ENCODE measurements at regions not wholly inside any gene's neighbourhood (a gene's known extent, or its start where the extent isn't known, plus 50 kb on each side); places are given as distances from the start of the nearest gene placed in this dataset.

DNA sequence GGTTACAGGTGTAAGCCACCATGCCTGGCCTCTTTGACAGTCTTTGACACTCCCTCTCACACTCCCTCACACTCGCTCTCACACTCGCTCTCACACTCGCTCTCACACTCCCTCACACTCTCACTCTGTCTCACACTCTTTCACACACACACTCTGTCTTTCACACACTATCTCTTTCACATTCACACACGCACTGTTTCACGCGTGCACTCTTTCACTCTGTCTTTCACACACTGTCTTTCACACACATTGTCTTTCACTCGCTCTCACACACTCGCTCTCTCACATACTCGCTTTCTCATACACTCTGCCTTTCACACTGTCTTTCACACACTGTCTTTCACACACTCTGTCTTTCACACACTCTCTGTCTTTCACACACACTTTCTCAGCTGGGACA lies 167.1 kb upstream of the CXCL13 start:
- no peaks in the 10 kb centered on the region for H3K4me1 Mint-ChIP-seq (ENCODE audit: low read depth, unreplicated experiment)
- Histone ChIP-seq H3K4me3 (ENCODE audit: low read depth, low read length) (no peak overlapping the region), H3K4me1 (no peaks in the 10 kb centered on the region), H3K36me3 (ENCODE audit: control insufficient read depth, insufficient read depth, low read length) (no peaks in the 10 kb centered on the region), H3K9me3 (no peaks in the 10 kb centered on the region), H3K27me3 (replicated peaks; ENCODE audit: control insufficient read depth, insufficient read depth, low read length) (no peaks in the 10 kb centered on the region)
- TF ChIP-seq, protein P1, sequence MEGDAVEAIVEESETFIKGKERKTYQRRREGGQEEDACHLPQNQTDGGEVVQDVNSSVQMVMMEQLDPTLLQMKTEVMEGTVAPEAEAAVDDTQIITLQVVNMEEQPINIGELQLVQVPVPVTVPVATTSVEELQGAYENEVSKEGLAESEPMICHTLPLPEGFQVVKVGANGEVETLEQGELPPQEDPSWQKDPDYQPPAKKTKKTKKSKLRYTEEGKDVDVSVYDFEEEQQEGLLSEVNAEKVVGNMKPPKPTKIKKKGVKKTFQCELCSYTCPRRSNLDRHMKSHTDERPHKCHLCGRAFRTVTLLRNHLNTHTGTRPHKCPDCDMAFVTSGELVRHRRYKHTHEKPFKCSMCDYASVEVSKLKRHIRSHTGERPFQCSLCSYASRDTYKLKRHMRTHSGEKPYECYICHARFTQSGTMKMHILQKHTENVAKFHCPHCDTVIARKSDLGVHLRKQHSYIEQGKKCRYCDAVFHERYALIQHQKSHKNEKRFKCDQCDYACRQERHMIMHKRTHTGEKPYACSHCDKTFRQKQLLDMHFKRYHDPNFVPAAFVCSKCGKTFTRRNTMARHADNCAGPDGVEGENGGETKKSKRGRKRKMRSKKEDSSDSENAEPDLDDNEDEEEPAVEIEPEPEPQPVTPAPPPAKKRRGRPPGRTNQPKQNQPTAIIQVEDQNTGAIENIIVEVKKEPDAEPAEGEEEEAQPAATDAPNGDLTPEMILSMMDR (IDR thresholded peaks at IDR 0.05; ENCODE audit: insufficient read depth in 1 of 2, low read depth in 1 of 2, low read length in 1 of 2, severe bottlenecking in 1 of 2, unreplicated experiment in 1 of 2), result no peak
- intact Hi-C loops (cut with micrococcal nuclease; ENCODE audit: unreplicated experiment), result no loop called here
- H3K36me3 Mint-ChIP-seq (ENCODE audit: insufficient read depth, unreplicated experiment), result no peaks in the 10 kb centered on the region
- CTCF ChIA-PET, result no interaction called here
- H3K4me3 Mint-ChIP-seq (ENCODE audit: unreplicated experiment), result no peak overlapping the region
- no TSS peak for BruUV-seq (replicated peaks)
- H3K27ac Mint-ChIP-seq (ENCODE audit: unreplicated experiment), result no peak overlapping the region
- DNase-seq, result no peak
- peaks cover 3% of the 10 kb centered on the region for H3K27me3 Mint-ChIP-seq (ENCODE audit: insufficient read depth, unreplicated experiment)
- POLR2A ChIA-PET, result no interaction called here
- H3K9me3 Mint-ChIP-seq (ENCODE audit: unreplicated experiment), result no peaks in the 10 kb centered on the region

DNA sequence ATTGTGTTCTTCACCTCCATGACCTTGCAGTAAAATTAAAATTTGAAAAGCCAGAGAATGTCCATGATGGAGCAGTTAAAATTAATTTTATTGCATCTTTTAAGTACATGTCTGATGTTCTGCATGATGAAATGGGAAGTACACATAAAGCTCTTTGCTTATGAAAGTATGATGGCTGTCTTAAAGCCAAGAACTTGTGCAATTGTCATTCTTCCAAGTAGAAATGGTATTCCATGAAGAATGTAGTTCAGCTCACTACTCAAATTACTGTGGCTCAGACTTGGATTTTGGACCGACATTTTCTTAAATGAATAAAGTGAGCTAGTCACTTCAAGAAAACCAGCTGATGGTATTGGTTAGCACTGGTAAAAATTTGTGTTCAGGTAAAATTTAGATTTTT lies 161.7 kb upstream of the CXCL13 start:
- no TSS peak for BruUV-seq (replicated peaks)
- Histone ChIP-seq H3K9me3 (no peaks in the 10 kb centered on the region), H3K4me3 (ENCODE audit: low read depth, low read length) (no peak overlapping the region), H3K4me1 (no peaks in the 10 kb centered on the region), H3K27me3 (replicated peaks; ENCODE audit: control insufficient read depth, insufficient read depth, low read length) (no peaks in the 10 kb centered on the region), H3K36me3 (ENCODE audit: control insufficient read depth, insufficient read depth, low read length) (no peaks in the 10 kb centered on the region)
- no peak for DNase-seq
- intact Hi-C loops (cut with micrococcal nuclease; ENCODE audit: unreplicated experiment), result no loop called here
- no peaks in the 10 kb centered on the region for H3K9me3 Mint-ChIP-seq (ENCODE audit: unreplicated experiment)
- no peak overlapping the region for H3K4me3 Mint-ChIP-seq (ENCODE audit: unreplicated experiment)
- no peaks in the 10 kb centered on the region for H3K36me3 Mint-ChIP-seq (ENCODE audit: insufficient read depth, unreplicated experiment)
- H3K27me3 Mint-ChIP-seq (ENCODE audit: insufficient read depth, unreplicated experiment), result peaks cover 9% of the 10 kb centered on the region
- no peaks in the 10 kb centered on the region for H3K4me1 Mint-ChIP-seq (ENCODE audit: low read depth, unreplicated experiment)
- POLR2A ChIA-PET, result no interaction called here
- CTCF ChIA-PET, result no interaction called here
- no peak overlapping the region for H3K27ac Mint-ChIP-seq (ENCODE audit: unreplicated experiment)
- TF ChIP-seq, protein P1 (IDR thresholded peaks at IDR 0.05; ENCODE audit: insufficient read depth in 1 of 2, low read depth in 1 of 2, low read length in 1 of 2, severe bottlenecking in 1 of 2, unreplicated experiment in 1 of 2), result no peak

DNA sequence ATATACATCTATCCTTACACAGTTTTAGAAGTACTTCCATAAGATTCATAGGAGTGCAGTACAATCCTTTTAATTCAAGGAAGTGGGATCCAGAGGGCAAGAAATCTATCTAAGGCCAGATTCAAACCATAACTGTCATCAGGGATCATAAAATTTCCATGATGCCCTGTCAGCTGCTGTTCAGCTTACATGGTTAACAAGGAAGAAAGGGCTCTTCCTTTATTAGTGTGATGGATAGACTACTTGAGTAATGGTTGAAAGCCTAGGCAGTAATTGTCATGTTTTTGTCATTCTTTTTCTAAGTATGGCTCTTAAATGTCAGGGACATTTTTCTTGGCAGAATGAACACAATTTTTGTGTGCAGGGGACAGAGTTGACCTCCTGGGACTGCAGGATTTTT lies 159.8 kb upstream of the CXCL13 start:
- Histone ChIP-seq H3K4me1 (no peaks in the 10 kb centered on the region), H3K36me3 (ENCODE audit: control insufficient read depth, insufficient read depth, low read length) (no peaks in the 10 kb centered on the region), H3K27me3 (replicated peaks; ENCODE audit: control insufficient read depth, insufficient read depth, low read length) (no peaks in the 10 kb centered on the region), H3K4me3 (ENCODE audit: low read depth, low read length) (no peak overlapping the region), H3K9me3 (no peaks in the 10 kb centered on the region)
- no peak overlapping the region for H3K27ac Mint-ChIP-seq (ENCODE audit: unreplicated experiment)
- BruUV-seq (replicated peaks), result no TSS peak
- intact Hi-C loops (cut with micrococcal nuclease; ENCODE audit: unreplicated experiment), result no loop called here
- no peaks in the 10 kb centered on the region for H3K36me3 Mint-ChIP-seq (ENCODE audit: insufficient read depth, unreplicated experiment)
- no peak for DNase-seq
- H3K9me3 Mint-ChIP-seq (ENCODE audit: unreplicated experiment), result no peaks in the 10 kb centered on the region
- H3K4me3 Mint-ChIP-seq (ENCODE audit: unreplicated experiment), result no peak overlapping the region
- ChIA-PET CTCF (no interaction called here), POLR2A (no interaction called here)
- TF ChIP-seq, protein P1 (IDR thresholded peaks at IDR 0.05; ENCODE audit: insufficient read depth in 1 of 2, low read depth in 1 of 2, low read length in 1 of 2, severe bottlenecking in 1 of 2, unreplicated experiment in 1 of 2), result no peak
- peaks cover 11% of the 10 kb centered on the region for H3K27me3 Mint-ChIP-seq (ENCODE audit: insufficient read depth, unreplicated experiment)
- no peaks in the 10 kb centered on the region for H3K4me1 Mint-ChIP-seq (ENCODE audit: low read depth, unreplicated experiment)
